ENCODE measurements at regions not wholly inside any gene's neighbourhood (a gene's known extent, or its start where the extent isn't known, plus 50 kb on each side); places are given as distances from the start of the nearest gene placed in this dataset.

DNA sequence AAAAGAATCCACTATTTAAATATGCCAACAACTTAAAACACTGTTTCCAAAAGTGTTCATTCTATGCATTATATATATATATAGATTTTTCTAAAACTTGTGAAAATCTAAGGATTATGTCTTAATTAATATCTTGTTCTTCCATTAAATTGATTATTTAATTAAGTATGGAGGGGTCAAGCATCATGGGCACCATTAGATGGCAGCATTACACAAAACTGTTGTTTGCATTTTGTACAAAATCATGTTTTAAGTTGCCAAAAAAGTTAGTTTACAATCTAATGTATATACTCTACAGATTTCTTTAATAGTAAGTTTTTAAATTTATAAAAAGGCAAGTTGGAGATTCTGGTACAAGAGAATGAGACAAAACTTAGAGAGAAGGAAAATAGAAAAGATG is 213.2 kb upstream of the EDNRB start:
- no peaks in the 10 kb centered on the region for H4K20me1 ChIP-seq (ENCODE audit: insufficient read depth, low read length)
- no peaks in the 10 kb centered on the region for H3K79me2 ChIP-seq (ENCODE audit: insufficient read depth, low read length)
- in situ Hi-C loops (cut with HindIII; ENCODE audit: extremely low pct_ligation_motif_present, low pct_unique_long_range_greater_than_20kb), result no loop called here
- no peak overlapping the region for H3K4me3 ChIP-seq (replicated peaks in 1 of 3; ENCODE audit: insufficient read depth in 1 of 3, low read depth in 2 of 3, low read length in 3 of 3)
- H3K4me2 ChIP-seq (ENCODE audit: low read depth, low read length), result no peak overlapping the region
- BruUV-seq (replicated peaks), result no TSS peak
- no peaks in the 10 kb centered on the region for H3K9me3 ChIP-seq (ENCODE audit: low read length)
- TF ChIP-seq, protein P1, sequence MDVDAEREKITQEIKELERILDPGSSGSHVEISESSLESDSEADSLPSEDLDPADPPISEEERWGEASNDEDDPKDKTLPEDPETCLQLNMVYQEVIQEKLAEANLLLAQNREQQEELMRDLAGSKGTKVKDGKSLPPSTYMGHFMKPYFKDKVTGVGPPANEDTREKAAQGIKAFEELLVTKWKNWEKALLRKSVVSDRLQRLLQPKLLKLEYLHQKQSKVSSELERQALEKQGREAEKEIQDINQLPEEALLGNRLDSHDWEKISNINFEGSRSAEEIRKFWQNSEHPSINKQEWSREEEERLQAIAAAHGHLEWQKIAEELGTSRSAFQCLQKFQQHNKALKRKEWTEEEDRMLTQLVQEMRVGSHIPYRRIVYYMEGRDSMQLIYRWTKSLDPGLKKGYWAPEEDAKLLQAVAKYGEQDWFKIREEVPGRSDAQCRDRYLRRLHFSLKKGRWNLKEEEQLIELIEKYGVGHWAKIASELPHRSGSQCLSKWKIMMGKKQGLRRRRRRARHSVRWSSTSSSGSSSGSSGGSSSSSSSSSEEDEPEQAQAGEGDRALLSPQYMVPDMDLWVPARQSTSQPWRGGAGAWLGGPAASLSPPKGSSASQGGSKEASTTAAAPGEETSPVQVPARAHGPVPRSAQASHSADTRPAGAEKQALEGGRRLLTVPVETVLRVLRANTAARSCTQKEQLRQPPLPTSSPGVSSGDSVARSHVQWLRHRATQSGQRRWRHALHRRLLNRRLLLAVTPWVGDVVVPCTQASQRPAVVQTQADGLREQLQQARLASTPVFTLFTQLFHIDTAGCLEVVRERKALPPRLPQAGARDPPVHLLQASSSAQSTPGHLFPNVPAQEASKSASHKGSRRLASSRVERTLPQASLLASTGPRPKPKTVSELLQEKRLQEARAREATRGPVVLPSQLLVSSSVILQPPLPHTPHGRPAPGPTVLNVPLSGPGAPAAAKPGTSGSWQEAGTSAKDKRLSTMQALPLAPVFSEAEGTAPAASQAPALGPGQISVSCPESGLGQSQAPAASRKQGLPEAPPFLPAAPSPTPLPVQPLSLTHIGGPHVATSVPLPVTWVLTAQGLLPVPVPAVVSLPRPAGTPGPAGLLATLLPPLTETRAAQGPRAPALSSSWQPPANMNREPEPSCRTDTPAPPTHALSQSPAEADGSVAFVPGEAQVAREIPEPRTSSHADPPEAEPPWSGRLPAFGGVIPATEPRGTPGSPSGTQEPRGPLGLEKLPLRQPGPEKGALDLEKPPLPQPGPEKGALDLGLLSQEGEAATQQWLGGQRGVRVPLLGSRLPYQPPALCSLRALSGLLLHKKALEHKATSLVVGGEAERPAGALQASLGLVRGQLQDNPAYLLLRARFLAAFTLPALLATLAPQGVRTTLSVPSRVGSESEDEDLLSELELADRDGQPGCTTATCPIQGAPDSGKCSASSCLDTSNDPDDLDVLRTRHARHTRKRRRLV (CRISPR knock-in tag; IDR thresholded peaks at IDR 0.05), result no peak
- TF ChIP-seq ZFP82 (CRISPR knock-in tag; IDR thresholded peaks at IDR 0.05; ENCODE audit: borderline replicate concordance), result no peak
- TF ChIP-seq KAT2B (IDR thresholded peaks at IDR 0.05; ENCODE audit: borderline replicate concordance, low read depth, low read length), result no peak
- no peak for TF ChIP-seq PHF8 (CRISPR knock-in tag; IDR thresholded peaks at IDR 0.05)
- TF ChIP-seq TEAD3 (CRISPR knock-in tag; optimal IDR thresholded peaks at IDR 0.05; ENCODE audit: borderline replicate concordance), result no peak
- TF ChIP-seq PTBP1 (IDR thresholded peaks at IDR 0.05; ENCODE audit: low read depth, low read length, poor library complexity, severe bottlenecking), result no peak
- no peak for TF ChIP-seq ZNF280D (CRISPR knock-in tag; IDR thresholded peaks at IDR 0.05)
- TF ChIP-seq ZFX (CRISPR knock-in tag; IDR thresholded peaks at IDR 0.05; ENCODE audit: low read depth), result no peak
- no peak for TF ChIP-seq ZNF431 (CRISPR knock-in tag; IDR thresholded peaks at IDR 0.05; ENCODE audit: borderline replicate concordance, low read depth)
- TF ChIP-seq ZNF530 (CRISPR knock-in tag; IDR thresholded peaks at IDR 0.05; ENCODE audit: low read depth), result no peak
- no peak for TF ChIP-seq ATF1 (CRISPR knock-in tag; IDR thresholded peaks at IDR 0.05)
- TF ChIP-seq, protein P2, sequence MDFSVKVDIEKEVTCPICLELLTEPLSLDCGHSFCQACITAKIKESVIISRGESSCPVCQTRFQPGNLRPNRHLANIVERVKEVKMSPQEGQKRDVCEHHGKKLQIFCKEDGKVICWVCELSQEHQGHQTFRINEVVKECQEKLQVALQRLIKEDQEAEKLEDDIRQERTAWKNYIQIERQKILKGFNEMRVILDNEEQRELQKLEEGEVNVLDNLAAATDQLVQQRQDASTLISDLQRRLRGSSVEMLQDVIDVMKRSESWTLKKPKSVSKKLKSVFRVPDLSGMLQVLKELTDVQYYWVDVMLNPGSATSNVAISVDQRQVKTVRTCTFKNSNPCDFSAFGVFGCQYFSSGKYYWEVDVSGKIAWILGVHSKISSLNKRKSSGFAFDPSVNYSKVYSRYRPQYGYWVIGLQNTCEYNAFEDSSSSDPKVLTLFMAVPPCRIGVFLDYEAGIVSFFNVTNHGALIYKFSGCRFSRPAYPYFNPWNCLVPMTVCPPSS (IDR thresholded peaks at IDR 0.05), result no peak
- no peak for TF ChIP-seq ZBTB43 (CRISPR knock-in tag; conservative IDR thresholded peaks at IDR 0.05)
- no peaks in the 10 kb centered on the region for H3K36me3 ChIP-seq (replicated peaks in 1 of 2; ENCODE audit: control insufficient read depth in 1 of 2, insufficient read depth in 2 of 2, low read length in 2 of 2)
- CTCF ChIA-PET (ENCODE audit: low intra/inter-chr PET ratio, low total read pairs), result no interaction called here
- FAIRE-seq (no peak), ATAC-seq (no peak), DNase-seq (ENCODE audit: low spot score) (no peak)
- H3K27ac ChIP-seq (ENCODE audit: extremely low read length, insufficient read depth, low read length), result no peak overlapping the region
- POLR2A ChIA-PET, result no interaction called here
- no peak overlapping the region for H2AFZ ChIP-seq (ENCODE audit: low read length)
- no peaks in the 10 kb centered on the region for H3K4me1 ChIP-seq (ENCODE audit: insufficient read depth, low read length)
- no peaks in the 10 kb centered on the region; a peak in 1 of 5 replicates for H3K27me3 ChIP-seq (ENCODE audit: control insufficient read depth in 1 of 2, insufficient read depth in 2 of 2, low read length in 2 of 2)
- intact Hi-C loops (cut with micrococcal nuclease; ENCODE audit: unreplicated experiment), result no loop called here
- H3K9ac ChIP-seq (ENCODE audit: insufficient read depth, low read depth, low read length), result no peak overlapping the region

All from HepG2 (cell line).